Hepatocyte (in vitro differentiated cells): ENCODE measurements at regions not wholly inside any gene's neighbourhood (a gene's known extent, or its start where the extent isn't known, plus 50 kb on each side); places are given as distances from the start of the nearest gene placed in this dataset.

Experiments
- CTCF ChIP-seq: fragments of 200-600 bp; sonication (generic); IDR thresholded peaks from 2 replicates; pipeline ENCODE4 v1.5.1; 2016; ENCODE audit warnings: antibody characterized with exemption, mild to moderate bottlenecking; ENCODE audit not compliant: poor library complexity
- EZH2 ChIP-seq: fragments of 200-600 bp; sonication (generic); IDR thresholded peaks from 2 replicates; pipeline ENCODE4 v1.6.1; 2016; ENCODE audit warnings: antibody characterized with exemption, mild to moderate bottlenecking, borderline replicate concordance
- EZH2phosphoT487 ChIP-seq: fragments of 200-600 bp; sonication (generic); IDR thresholded peaks from one replicate; pipeline ENCODE4 v1.6.1; 2018; ENCODE audit warnings: antibody characterized with exemption, mild to moderate bottlenecking, low read depth, moderate library complexity; ENCODE audit not compliant: unreplicated experiment, severe bottlenecking

GRCh38 chr21:35190201-35190701, 141.1 kb upstream of the RUNX1 start:
- no peak for TF ChIP-seq CTCF
- no peak for TF ChIP-seq EZH2
- no peak for TF ChIP-seq EZH2phosphoT487
